DOHH2 (cell line): ENCODE measurements at regions not wholly inside any gene's neighbourhood (a gene's known extent, or its start where the extent isn't known, plus 50 kb on each side); places are given as distances from the start of the nearest gene placed in this dataset.

Source experiments
- H3F3A ChIP-seq: fragments of 200-600 bp; sonication (generic), shearing (Covaris generic); 2 replicates; pipeline ENCODE4 v1.6.0; 2016; ENCODE audit warnings: antibody characterized with exemption, mild to moderate bottlenecking; ENCODE audit not compliant: control insufficient read depth, insufficient read depth
- H3K27ac ChIP-seq: fragments of 200-600 bp; sonication (generic); 2 replicates; pipeline ENCODE4 v1.5.1; 2014; ENCODE audit warnings: low read depth, mild to moderate bottlenecking, low read length, moderate library complexity
- H3K27me3 ChIP-seq: fragments of 200-600 bp; sonication (generic); 2 replicates; pipeline ENCODE4 v1.6.1; 2014; ENCODE audit warnings: mild to moderate bottlenecking, low read length, mixed read lengths; ENCODE audit not compliant: control insufficient read depth
- H3K36me3 ChIP-seq: fragments of 200-600 bp; sonication (generic); 2 replicates; pipeline ENCODE4 v1.6.1; 2014; ENCODE audit warnings: mild to moderate bottlenecking, low read length, moderate library complexity, mixed read lengths; ENCODE audit not compliant: control insufficient read depth
- H3K4me1 ChIP-seq: fragments of 200-600 bp; sonication (generic); 2 replicates; pipeline ENCODE4 v1.6.1; 2014; ENCODE audit warnings: mild to moderate bottlenecking, low read length, mixed read lengths; ENCODE audit not compliant: control insufficient read depth
- H3K4me2 ChIP-seq: fragments of 200-600 bp; sonication (generic); 2 replicates; pipeline ENCODE4 v1.6.0; 2014; ENCODE audit warnings: mild to moderate bottlenecking, low read length, moderate library complexity
- H3K4me3 ChIP-seq: fragments of 200-600 bp; sonication (generic); 2 replicates; pipeline ENCODE4 v1.5.1; 2014; ENCODE audit warnings: mild to moderate bottlenecking, low read length, mixed read lengths
- H3K79me2 ChIP-seq: fragments of 200-600 bp; sonication (generic); 2 replicates; pipeline ENCODE4 v1.6.1; 2014; ENCODE audit warnings: mild to moderate bottlenecking, low read length, mixed read lengths; ENCODE audit not compliant: control insufficient read depth
- H3K9me2 ChIP-seq: fragments of 200-600 bp; sonication (generic); replicated peaks from 2 replicates; pipeline ENCODE4 v1.6.1; 2014; ENCODE audit warnings: mild to moderate bottlenecking, low read length, mixed read lengths; ENCODE audit not compliant: control insufficient read depth
- H3K9me3 ChIP-seq: fragments of 200-600 bp; sonication (generic); 2 replicates; pipeline ENCODE4 v1.6.1; 2014; ENCODE audit warnings: antibody characterized with exemption, low read length, mixed read lengths; ENCODE audit not compliant: control insufficient read depth, insufficient read depth
- H4K20me1 ChIP-seq: fragments of 200-600 bp; sonication (generic); 2 replicates; pipeline ENCODE4 v1.6.0; 2014; ENCODE audit warnings: low read depth, mild to moderate bottlenecking, antibody characterized with exemption, low read length, moderate library complexity; ENCODE audit not compliant: control insufficient read depth, insufficient read depth
- EZH2phosphoT487 ChIP-seq: fragments of 200-600 bp; sonication (generic); IDR thresholded peaks from 2 replicates; pipeline ENCODE4 v1.6.1; 2017; ENCODE audit warnings: borderline replicate concordance, mild to moderate bottlenecking, antibody characterized with exemption, low read length, moderate library complexity, mixed read lengths
- TF ChIP-seq, protein P1 (sequence below): fragments of 200-600 bp; sonication (generic); IDR thresholded peaks from one replicate; pipeline ENCODE4 v1.5.1; 2014; ENCODE audit warnings: antibody characterized with exemption, mild to moderate bottlenecking, low read depth, low read length; ENCODE audit not compliant: poor library complexity, severe bottlenecking

GRCh38 chr3:107206141-107206540 lies 171.1 kb upstream of the CCDC54 start:
- no peaks in the 10 kb centered on the region for H3K36me3 ChIP-seq
- H3K9me2 ChIP-seq: no peaks in the 10 kb centered on the region
- H3K27ac ChIP-seq: no peak overlapping the region
- no peaks in the 10 kb centered on the region for H3K9me3 ChIP-seq
- peaks cover 18% of the 10 kb centered on the region for H3K27me3 ChIP-seq
- TF ChIP-seq, protein P1, sequence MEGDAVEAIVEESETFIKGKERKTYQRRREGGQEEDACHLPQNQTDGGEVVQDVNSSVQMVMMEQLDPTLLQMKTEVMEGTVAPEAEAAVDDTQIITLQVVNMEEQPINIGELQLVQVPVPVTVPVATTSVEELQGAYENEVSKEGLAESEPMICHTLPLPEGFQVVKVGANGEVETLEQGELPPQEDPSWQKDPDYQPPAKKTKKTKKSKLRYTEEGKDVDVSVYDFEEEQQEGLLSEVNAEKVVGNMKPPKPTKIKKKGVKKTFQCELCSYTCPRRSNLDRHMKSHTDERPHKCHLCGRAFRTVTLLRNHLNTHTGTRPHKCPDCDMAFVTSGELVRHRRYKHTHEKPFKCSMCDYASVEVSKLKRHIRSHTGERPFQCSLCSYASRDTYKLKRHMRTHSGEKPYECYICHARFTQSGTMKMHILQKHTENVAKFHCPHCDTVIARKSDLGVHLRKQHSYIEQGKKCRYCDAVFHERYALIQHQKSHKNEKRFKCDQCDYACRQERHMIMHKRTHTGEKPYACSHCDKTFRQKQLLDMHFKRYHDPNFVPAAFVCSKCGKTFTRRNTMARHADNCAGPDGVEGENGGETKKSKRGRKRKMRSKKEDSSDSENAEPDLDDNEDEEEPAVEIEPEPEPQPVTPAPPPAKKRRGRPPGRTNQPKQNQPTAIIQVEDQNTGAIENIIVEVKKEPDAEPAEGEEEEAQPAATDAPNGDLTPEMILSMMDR: peak; percentile 64
- TF ChIP-seq EZH2phosphoT487: no peak
- no peaks in the 10 kb centered on the region for H4K20me1 ChIP-seq
- H3K4me2 ChIP-seq: no peak overlapping the region
- H3K79me2 ChIP-seq: no peaks in the 10 kb centered on the region
- no peak overlapping the region for H3K4me3 ChIP-seq
- H3F3A ChIP-seq: no peaks in the 10 kb centered on the region
- H3K4me1 ChIP-seq: no peaks in the 10 kb centered on the region

- Histone ChIP-seq H3K79me2 (no peaks in the 10 kb centered on the region), H3K4me1 (no peaks in the 10 kb centered on the region), H3K4me3 (no peak overlapping the region), H3K4me2 (no peak overlapping the region), H3F3A (no peaks in the 10 kb centered on the region), H3K27ac (no peak overlapping the region), H3K36me3 (no peaks in the 10 kb centered on the region), H3K27me3 (peaks cover 18% of the 10 kb centered on the region), H4K20me1 (no peaks in the 10 kb centered on the region), H3K9me3 (no peaks in the 10 kb centered on the region), H3K9me2 (no peaks in the 10 kb centered on the region)
- TF ChIP-seq, protein P1: no peak
- no peak for TF ChIP-seq EZH2phosphoT487
Measured at GRCh38 chr3:107206945-107207344, 170.3 kb upstream of the CCDC54 start.

DNA sequence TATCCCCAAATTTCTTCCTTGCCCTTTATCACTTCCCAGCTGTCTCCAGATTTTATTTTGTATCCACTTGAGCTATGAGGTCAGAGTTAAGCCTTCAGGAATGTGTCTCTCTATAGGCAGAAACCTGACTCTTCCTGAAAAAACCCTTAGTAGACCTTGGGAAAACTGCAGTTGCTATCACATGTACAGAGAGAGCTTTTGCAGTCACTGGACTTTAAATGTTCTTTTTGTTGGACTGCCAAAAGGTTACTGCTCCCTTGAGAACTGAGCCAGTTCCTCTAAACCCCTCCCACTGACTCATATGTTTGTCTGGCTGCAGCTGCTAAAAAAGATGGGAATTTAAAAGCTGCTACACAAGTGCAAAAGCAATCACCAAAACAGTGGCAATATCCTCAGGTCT lies 169.1 kb upstream of the CCDC54 start:
- H3K79me2 ChIP-seq: no peaks in the 10 kb centered on the region
- TF ChIP-seq, protein P1: no peak
- no peak for TF ChIP-seq EZH2phosphoT487
- H3K27ac ChIP-seq: no peak overlapping the region
- H3K9me2 ChIP-seq: no peaks in the 10 kb centered on the region
- H3K4me1 ChIP-seq: no peaks in the 10 kb centered on the region
- no peaks in the 10 kb centered on the region for H3K9me3 ChIP-seq
- no peak overlapping the region for H3K4me3 ChIP-seq
- H3K36me3 ChIP-seq: no peaks in the 10 kb centered on the region
- no peaks in the 10 kb centered on the region for H3F3A ChIP-seq
- H4K20me1 ChIP-seq: no peaks in the 10 kb centered on the region
- H3K27me3 ChIP-seq: peaks cover 18% of the 10 kb centered on the region
- no peak overlapping the region for H3K4me2 ChIP-seq

- H3K4me3 ChIP-seq: no peak overlapping the region
- no peaks in the 10 kb centered on the region for H3K79me2 ChIP-seq
- no peaks in the 10 kb centered on the region for H3K4me1 ChIP-seq
- H3K9me3 ChIP-seq: no peaks in the 10 kb centered on the region
- H4K20me1 ChIP-seq: no peaks in the 10 kb centered on the region
- no peaks in the 10 kb centered on the region for H3K36me3 ChIP-seq
- no peaks in the 10 kb centered on the region for H3K9me2 ChIP-seq
- no peak overlapping the region for H3K27ac ChIP-seq
- H3F3A ChIP-seq: no peaks in the 10 kb centered on the region
- peaks cover 18% of the 10 kb centered on the region for H3K27me3 ChIP-seq
- H3K4me2 ChIP-seq: no peak overlapping the region
- no peak for TF ChIP-seq EZH2phosphoT487
- TF ChIP-seq, protein P1: no peak
Measured at GRCh38 chr3:107208796-107209195, 168.4 kb upstream of the CCDC54 start.
